GM12878 (cell line): ENCODE measurements at regions not wholly inside any gene's neighbourhood (a gene's known extent, or its start where the extent isn't known, plus 50 kb on each side); places are given as distances from the start of the nearest gene placed in this dataset.

Experiments
- ATAC-seq: fragments of 200-7000 bp; cut with Tn5 transposase; 3 replicates; pipeline ENCODE4 v1.9.1; 2020; ENCODE audit warnings: mild to moderate bottlenecking, moderate library complexity
- BruUV-seq: library from RNA; stranded (reverse); fragments of 400-500 nt; replicated peaks from 2 replicates; lab custom pipeline; 2021; lab: Mats Ljungman, UMichigan
- CTCF ChIA-PET: fragments of 300-600 bp; sonication (Branson Sonifier 250); formaldehyde crosslinking; extraction: SDS; loops from one replicate; lab custom pipeline; 2021; ENCODE audit warnings: inconsistent platforms; lab: Yijun Ruan, JAX
- POLR2A ChIA-PET: fragments of 350-600 bp; formaldehyde crosslinking; extraction: SDS; loops from one replicate; lab custom pipeline; 2021; ENCODE audit warnings: inconsistent platforms; lab: Charles Lee
- RAD21 ChIA-PET: fragments of 300-600 bp; sonication (Branson Sonifier 250); formaldehyde crosslinking; loops from one replicate; lab custom pipeline; 2023; ENCODE audit warnings: antibody characterized with exemption; ENCODE audit not compliant: unreplicated experiment; lab: Charles Lee
- SMC1A ChIA-PET: fragments of 300-600 bp; sonication (Branson Sonifier 250); formaldehyde crosslinking; loops from one replicate; lab custom pipeline; 2023; ENCODE audit not compliant: unreplicated experiment, uncharacterized antibody; lab: Charles Lee
- DNase-seq: peaks from one replicate; pipeline ENCODE4 v3.0.0-alpha.2; 2011; ENCODE audit warnings: low read depth, low spot score
- FAIRE-seq: peaks from 3 replicates; lab custom pipeline; 2011; peaks lifted over from hg19 to GRCh38; lab: Jason Lieb, UNC
- H2AFZ ChIP-seq: 2 replicates; pipeline ENCODE4 v1.6.0; 2011; ENCODE audit warnings: low read depth, low read length, control low read depth; ENCODE audit not compliant: control insufficient read depth
- H3K27ac ChIP-seq: 2 replicates; pipeline ENCODE4 v1.5.1; 2011; ENCODE audit warnings: control low read depth; ENCODE audit not compliant: control insufficient read depth, insufficient read depth
- H3K27me3 ChIP-seq, 2 experiments: replicated peaks in 1 of 2; 2 replicates each; pipeline versions ENCODE4 v1.6.0 to v1.6.1; 2011; ENCODE audit warnings: low read length in 1 of 2; ENCODE audit not compliant: control insufficient read depth in 2 of 2, insufficient read depth in 2 of 2
- H3K36me3 ChIP-seq, 2 experiments: 2 replicates each; pipeline ENCODE4 v1.5.1; 2011; ENCODE audit warnings: low read length in 1 of 2; ENCODE audit not compliant: control insufficient read depth in 2 of 2, insufficient read depth in 2 of 2
- H3K4me1 ChIP-seq: 2 replicates; pipeline ENCODE4 v1.6.1; 2011; ENCODE audit warnings: mild to moderate bottlenecking, low read length, moderate library complexity, mixed read lengths; ENCODE audit not compliant: control insufficient read depth, insufficient read depth
- H3K4me2 ChIP-seq: 2 replicates; pipeline ENCODE4 v1.6.0; 2011; ENCODE audit warnings: control low read depth; ENCODE audit not compliant: control insufficient read depth, insufficient read depth
- H3K4me3 ChIP-seq: fragments of 200-600 bp; sonication (generic); 2 replicates; pipeline ENCODE4 v1.5.1; 2016
- H3K79me2 ChIP-seq: 2 replicates; pipeline ENCODE4 v1.6.0; 2011; ENCODE audit warnings: low read length; ENCODE audit not compliant: control insufficient read depth, insufficient read depth
- H3K9ac ChIP-seq: 2 replicates; pipeline ENCODE4 v1.8.0; 2011; ENCODE audit warnings: low read length, control low read depth, mixed read lengths; ENCODE audit not compliant: control insufficient read depth, insufficient read depth
- H3K9me3 ChIP-seq: replicated peaks from 3 replicates; pipeline ENCODE4 v1.5.1; 2011; ENCODE audit warnings: mild to moderate bottlenecking, low read length; ENCODE audit not compliant: control insufficient read depth, insufficient read depth
- H4K20me1 ChIP-seq: 2 replicates; pipeline ENCODE4 v1.6.0; 2011; ENCODE audit not compliant: control insufficient read depth, insufficient read depth
- ASH2L ChIP-seq: fragments of 300-600, 200-600 bp; sonication (generic); IDR thresholded peaks from 2 replicates; pipeline ENCODE4 v1.6.1; 2017; ENCODE audit warnings: low read depth, mild to moderate bottlenecking, borderline replicate concordance
- BCL3 ChIP-seq: IDR thresholded peaks from 2 replicates; pipeline ENCODE4 v1.6.1; 2011; ENCODE audit warnings: borderline replicate concordance, low read depth, mild to moderate bottlenecking, moderate library complexity, low read length; ENCODE audit not compliant: insufficient read depth, poor library complexity, severe bottlenecking
- EZH2 ChIP-seq: IDR thresholded peaks from 2 replicates; pipeline ENCODE4 v1.6.1; 2012; ENCODE audit warnings: low read depth, mild to moderate bottlenecking, control low read depth, inconsistent platforms, low read length, borderline replicate concordance; ENCODE audit not compliant: control insufficient read depth
- IKZF2 ChIP-seq, 2 experiments: fragments of 450-650 bp; IDR thresholded peaks; 2 replicates each; pipeline ENCODE4 v1.6.1; 2017; ENCODE audit warnings: mild to moderate bottlenecking in 2 of 2, moderate library complexity in 2 of 2
- IRF3 ChIP-seq: fragments of 450-650 bp; IDR thresholded peaks from 2 replicates; pipeline ENCODE4 v1.6.1; 2014; ENCODE audit warnings: mild to moderate bottlenecking
- IRF4 ChIP-seq: IDR thresholded peaks from 2 replicates; pipeline ENCODE4 v1.6.1; 2011; ENCODE audit warnings: low read depth, low read length
- IRF5 ChIP-seq: fragments of 450-650 bp; IDR thresholded peaks from 2 replicates; pipeline ENCODE4 v1.6.1; 2017; ENCODE audit warnings: borderline replicate concordance
- NBN ChIP-seq: fragments of 450-650 bp; IDR thresholded peaks from 2 replicates; pipeline ENCODE4 v1.6.1; 2016
- POLR2A ChIP-seq: IDR thresholded peaks from 2 replicates; pipeline ENCODE4 v1.6.1; 2011; ENCODE audit warnings: low read depth, mild to moderate bottlenecking, low read length
- RCOR1 ChIP-seq: conservative IDR thresholded peaks from 2 replicates; pipeline ENCODE4 v1.6.1; 2012; ENCODE audit warnings: low read depth, low read length, improper control_type of control experiment
- SMAD5 ChIP-seq: IDR thresholded peaks from 2 replicates; pipeline ENCODE4 v1.6.1; 2016; ENCODE audit warnings: antibody characterized with exemption, low read depth
- SREBF2 ChIP-seq: IDR thresholded peaks from 2 replicates; pipeline ENCODE4 v1.6.1; 2012; ENCODE audit warnings: mild to moderate bottlenecking, low read length
- TARDBP ChIP-seq: IDR thresholded peaks from 2 replicates; pipeline ENCODE4 v1.6.1; 2016; ENCODE audit warnings: borderline replicate concordance
- TCF12 ChIP-seq: IDR thresholded peaks from 2 replicates; pipeline ENCODE4 v1.6.1; 2011; ENCODE audit warnings: low read depth, mild to moderate bottlenecking, low read length
- TCF3 ChIP-seq: IDR thresholded peaks from 2 replicates; pipeline ENCODE4 v1.6.1; 2012; ENCODE audit warnings: low read depth, mild to moderate bottlenecking, low read length, borderline replicate concordance; ENCODE audit not compliant: insufficient read depth
- YY1 ChIP-seq: IDR thresholded peaks from 2 replicates; pipeline ENCODE4 v1.6.1; 2011; ENCODE audit warnings: low read depth, mild to moderate bottlenecking, low read length
- ZNF384 ChIP-seq: IDR thresholded peaks from 2 replicates; pipeline ENCODE4 v1.6.1; 2012; ENCODE audit warnings: low read depth, mild to moderate bottlenecking, low read length, improper control_type of control experiment, borderline replicate concordance
- WGBS: methylation state at CpG from one replicate; pipeline ENCODE4 v1.1.6; 2016; ENCODE audit warnings: low lambda C conversion rate; ENCODE audit not compliant: insufficient replicate concordance, insufficient coverage; ENCODE audit errors: missing lambda C conversion rate; 5-methylcytosine and 5-hydroxymethylcytosine counted together
- in situ Hi-C: fragments of 300-500 bp; cut with MboI; formaldehyde crosslinking; loops from 9 replicates; pipeline ENCODE4 v1.14.3; 2018; ENCODE audit warnings: mixed read lengths
- intact Hi-C: fragments of 100-400 bp; cut with micrococcal nuclease; formaldehyde crosslinking; loops from one replicate; pipeline ENCODE4 v1.14.2; 2022; ENCODE audit not compliant: unreplicated experiment
- TF ChIP-seq, protein P1 (sequence below): fragments of 450-650 bp; IDR thresholded peaks from 2 replicates; pipeline ENCODE4 v1.6.1; 2017; ENCODE audit warnings: mild to moderate bottlenecking, low read depth, inconsistent platforms; ENCODE audit not compliant: poor library complexity, severe bottlenecking

- Histone ChIP-seq H2AFZ (no peak overlapping the region), H3K9me3 (no peaks in the 10 kb centered on the region), H3K9ac (no peak overlapping the region), H3K27me3 (no peaks in the 10 kb centered on the region; a peak in 1 of 4 replicates), H3K27ac (no peak overlapping the region), H3K36me3 (no peaks in the 10 kb centered on the region), H4K20me1 (no peaks in the 10 kb centered on the region), H3K79me2 (no peaks in the 10 kb centered on the region), H3K4me3 (no peak overlapping the region), H3K4me2 (no peak overlapping the region), H3K4me1 (no peaks in the 10 kb centered on the region)
- in situ Hi-C loops (no loop called here), intact Hi-C loops (no loop called here)
- no peak for ATAC-seq
- 13% methylated on average over 6 of the region's 6 CpGs for WGBS
- ChIA-PET RAD21 (no interaction called here), CTCF (no interaction called here), SMC1A (no interaction called here), POLR2A (no interaction called here)
- no peak for DNase-seq
- no peak for TF ChIP-seq EZH2
- TF ChIP-seq NBN, result no peak
- TF ChIP-seq, protein P1, sequence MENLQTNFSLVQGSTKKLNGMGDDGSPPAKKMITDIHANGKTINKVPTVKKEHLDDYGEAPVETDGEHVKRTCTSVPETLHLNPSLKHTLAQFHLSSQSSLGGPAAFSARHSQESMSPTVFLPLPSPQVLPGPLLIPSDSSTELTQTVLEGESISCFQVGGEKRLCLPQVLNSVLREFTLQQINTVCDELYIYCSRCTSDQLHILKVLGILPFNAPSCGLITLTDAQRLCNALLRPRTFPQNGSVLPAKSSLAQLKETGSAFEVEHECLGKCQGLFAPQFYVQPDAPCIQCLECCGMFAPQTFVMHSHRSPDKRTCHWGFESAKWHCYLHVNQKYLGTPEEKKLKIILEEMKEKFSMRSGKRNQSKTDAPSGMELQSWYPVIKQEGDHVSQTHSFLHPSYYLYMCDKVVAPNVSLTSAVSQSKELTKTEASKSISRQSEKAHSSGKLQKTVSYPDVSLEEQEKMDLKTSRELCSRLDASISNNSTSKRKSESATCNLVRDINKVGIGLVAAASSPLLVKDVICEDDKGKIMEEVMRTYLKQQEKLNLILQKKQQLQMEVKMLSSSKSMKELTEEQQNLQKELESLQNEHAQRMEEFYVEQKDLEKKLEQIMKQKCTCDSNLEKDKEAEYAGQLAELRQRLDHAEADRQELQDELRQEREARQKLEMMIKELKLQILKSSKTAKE, result no peak
- TF ChIP-seq RCOR1, result no peak
- TF ChIP-seq TCF3, result no peak
- no peak for TF ChIP-seq IKZF2 (IDR thresholded peaks at IDR 0.05)
- no peak for TF ChIP-seq POLR2A
- no peak for TF ChIP-seq IRF4
- no peak for TF ChIP-seq ZNF384
- TF ChIP-seq IRF3, result no peak
- no peak for TF ChIP-seq ASH2L
- no peak for TF ChIP-seq BCL3
- no peak for TF ChIP-seq SMAD5
- TF ChIP-seq SREBF2, result no peak
- TF ChIP-seq TARDBP, result no peak
- no peak for TF ChIP-seq IRF5
- no peak for TF ChIP-seq TCF12
- TF ChIP-seq YY1, result no peak
- BruUV-seq, result no TSS peak
- FAIRE-seq, result no peak
These were observed 430.0 kb downstream of the ZNF516 start for GRCh38 chr18:76064998-76065397.
